Ishikawa (cell line): ENCODE measurements at regions not wholly inside any gene's neighbourhood (a gene's known extent, or its start where the extent isn't known, plus 50 kb on each side); places are given as distances from the start of the nearest gene placed in this dataset.

ENCODE experiments used
- CEBPB ChIP-seq: IDR thresholded peaks from 2 replicates; pipeline ENCODE4 v1.6.1; 2012
- EGR1 ChIP-seq: IDR thresholded peaks from 2 replicates; pipeline ENCODE4 v1.6.1; 2012
- EP300 ChIP-seq: IDR thresholded peaks from 2 replicates; pipeline ENCODE4 v1.6.1; 2012; ENCODE audit warnings: borderline replicate concordance
- FOXM1 ChIP-seq: IDR thresholded peaks from 2 replicates; pipeline ENCODE4 v1.6.1; 2012; ENCODE audit warnings: low read depth, borderline replicate concordance
- MAX ChIP-seq: IDR thresholded peaks from 2 replicates; pipeline ENCODE4 v1.6.1; 2012
- NFIC ChIP-seq: IDR thresholded peaks from 2 replicates; pipeline ENCODE4 v1.6.1; 2012
- RAD21 ChIP-seq: IDR thresholded peaks from 2 replicates; pipeline ENCODE4 v1.6.1; 2012; ENCODE audit warnings: low read depth
- REST ChIP-seq: IDR thresholded peaks from 2 replicates; pipeline ENCODE4 v1.6.1; 2012; ENCODE audit warnings: low read depth, mild to moderate bottlenecking
- TAF1 ChIP-seq: IDR thresholded peaks from 2 replicates; pipeline ENCODE4 v1.6.1; 2012; ENCODE audit warnings: low read depth, mild to moderate bottlenecking
- TCF12 ChIP-seq: IDR thresholded peaks from 2 replicates; pipeline ENCODE4 v1.6.1; 2012; ENCODE audit warnings: low read depth
- TEAD4 ChIP-seq: IDR thresholded peaks from 2 replicates; pipeline ENCODE4 v1.6.1; 2012
- YY1 ChIP-seq: IDR thresholded peaks from 2 replicates; pipeline ENCODE4 v1.6.1; 2012; ENCODE audit warnings: low read depth
- ZBTB7A ChIP-seq: IDR thresholded peaks from 2 replicates; pipeline ENCODE4 v1.6.1; 2012; ENCODE audit warnings: low read depth
- TF ChIP-seq, protein P1 (sequence below): IDR thresholded peaks from 2 replicates; pipeline ENCODE4 v1.6.1; 2012

GRCh38 chr4:79512363-79512762, 104.3 kb upstream of the GK2 start:
- TF ChIP-seq MAX (no peak), RAD21 (no peak), TAF1 (no peak), CEBPB (no peak), YY1 (no peak), NFIC (no peak), EP300 (no peak), ZBTB7A (no peak), EGR1 (no peak), TCF12 (no peak), FOXM1 (no peak), REST (no peak), TEAD4 (no peak)
- TF ChIP-seq, protein P1, sequence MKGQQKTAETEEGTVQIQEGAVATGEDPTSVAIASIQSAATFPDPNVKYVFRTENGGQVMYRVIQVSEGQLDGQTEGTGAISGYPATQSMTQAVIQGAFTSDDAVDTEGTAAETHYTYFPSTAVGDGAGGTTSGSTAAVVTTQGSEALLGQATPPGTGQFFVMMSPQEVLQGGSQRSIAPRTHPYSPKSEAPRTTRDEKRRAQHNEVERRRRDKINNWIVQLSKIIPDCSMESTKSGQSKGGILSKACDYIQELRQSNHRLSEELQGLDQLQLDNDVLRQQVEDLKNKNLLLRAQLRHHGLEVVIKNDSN = no peak
